Skin epidermis (tissue), 12 donors: ENCODE measurements at regions not wholly inside any gene's neighbourhood (a gene's known extent, or its start where the extent isn't known, plus 50 kb on each side); places are given as distances from the start of the nearest gene placed in this dataset.
"Not testable (repeated sequence)": the region's sequence is repeated elsewhere in the genome, so short reads cannot be mapped to it uniquely, and the experiment has no call there.

Experiments
- H3K27ac ChIP-seq, 21 experiments: fragments of 200-600 bp; sonication (generic) in 11 of 21; one replicate each; pipeline ENCODE4 v1.5.0; 2020; ENCODE audit warnings: mild to moderate bottlenecking in 3 of 21, inconsistent platforms in 2 of 21, moderate library complexity in 2 of 21
- H3K4me3 ChIP-seq, 7 experiments: fragments of 200-600 bp; sonication (generic) in 2 of 7; one replicate each; pipeline ENCODE4 v1.5.0; 2020; ENCODE audit warnings: inconsistent platforms in 2 of 7, mild to moderate bottlenecking in 2 of 7, moderate library complexity in 1 of 7

- not testable (repeated sequence) for H3K27ac ChIP-seq, H3K4me3 ChIP-seq
These were observed 184.6 kb upstream of the OSBPL11 start for GRCh38 chr3:125779918-125780317.

DNA sequence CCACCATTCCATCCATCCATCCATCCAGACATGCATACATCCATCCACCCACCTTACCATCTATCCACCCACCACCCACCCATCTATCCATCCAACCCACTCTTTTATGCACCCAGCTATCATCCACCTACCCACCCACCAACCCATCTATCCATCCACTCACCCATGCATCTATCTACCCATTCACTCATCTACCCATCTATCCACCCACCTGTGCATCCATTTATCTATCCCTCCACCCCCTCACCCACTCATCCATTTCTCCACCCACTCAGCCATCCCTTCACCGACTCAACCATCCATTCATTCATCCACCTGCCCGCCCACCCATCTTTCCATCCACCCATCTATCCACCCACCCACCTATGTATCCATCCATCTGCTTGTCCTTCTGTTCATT lies 186.4 kb upstream of the OSBPL11 start:
- H3K4me3 ChIP-seq, H3K27ac ChIP-seq: not testable (repeated sequence)

GRCh38 chr3:125790312-125790711 lies 178.7 kb upstream of the ROPN1B start:
- not testable (repeated sequence) for H3K4me3 ChIP-seq, H3K27ac ChIP-seq

- not testable (repeated sequence) for H3K4me3 ChIP-seq, H3K27ac ChIP-seq
These were observed 178.0 kb upstream of the ROPN1B start for GRCh38 chr3:125791021-125791420.

DNA sequence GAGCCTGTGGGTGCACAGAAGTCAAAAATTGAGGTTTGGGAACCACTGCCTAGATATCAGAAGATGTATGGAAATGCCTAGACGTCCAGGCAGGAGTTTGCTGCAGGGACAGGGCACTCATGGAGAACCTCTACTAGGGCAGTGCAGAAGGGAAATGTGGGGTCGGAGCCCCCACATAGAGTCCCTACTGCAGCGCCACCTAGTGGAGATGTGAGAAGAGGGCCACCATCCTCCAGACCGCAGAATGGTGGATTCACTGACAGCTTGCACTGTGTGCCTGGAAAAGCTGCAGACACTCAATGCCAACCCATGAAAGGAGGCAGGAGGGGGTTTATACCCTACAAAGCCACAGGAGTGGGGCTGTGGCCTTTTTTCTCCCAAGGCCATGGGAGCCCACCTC lies 159.0 kb upstream of the ROPN1B start:
- H3K27ac ChIP-seq, H3K4me3 ChIP-seq: not testable (repeated sequence)

- H3K4me3 ChIP-seq, H3K27ac ChIP-seq: not testable (repeated sequence)
These were observed 146.8 kb upstream of the ROPN1B start for GRCh38 chr3:125822175-125822574.

GRCh38 chr3:125831005-125831750 lies 137.8 kb upstream of the ROPN1B start:
- not testable (repeated sequence) for H3K4me3 ChIP-seq, H3K27ac ChIP-seq

DNA sequence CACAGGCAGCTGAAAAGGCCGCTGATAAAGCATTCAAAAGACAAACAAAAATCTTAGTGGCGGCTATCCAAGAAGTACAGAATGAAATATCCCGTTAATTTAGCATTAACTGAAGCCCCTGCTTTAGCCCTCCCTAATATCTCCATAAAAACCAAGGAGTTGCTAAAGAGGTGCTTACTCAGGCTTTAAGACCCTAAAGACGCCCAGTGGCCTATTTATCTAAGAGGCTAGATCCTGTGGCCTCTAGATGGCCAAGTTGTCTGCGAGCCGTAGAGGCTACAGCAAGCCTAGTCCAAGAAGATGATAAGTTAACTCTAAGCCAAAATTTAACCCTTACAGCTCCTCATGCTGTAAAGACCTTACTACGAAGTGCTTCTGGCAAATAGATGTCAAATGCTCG lies 133.4 kb upstream of the ROPN1B start:
- peak overlapping the region in 1 of 21 experiments; percentile 29 for H3K27ac ChIP-seq
- H3K4me3 ChIP-seq, result not testable (repeated sequence)

DNA sequence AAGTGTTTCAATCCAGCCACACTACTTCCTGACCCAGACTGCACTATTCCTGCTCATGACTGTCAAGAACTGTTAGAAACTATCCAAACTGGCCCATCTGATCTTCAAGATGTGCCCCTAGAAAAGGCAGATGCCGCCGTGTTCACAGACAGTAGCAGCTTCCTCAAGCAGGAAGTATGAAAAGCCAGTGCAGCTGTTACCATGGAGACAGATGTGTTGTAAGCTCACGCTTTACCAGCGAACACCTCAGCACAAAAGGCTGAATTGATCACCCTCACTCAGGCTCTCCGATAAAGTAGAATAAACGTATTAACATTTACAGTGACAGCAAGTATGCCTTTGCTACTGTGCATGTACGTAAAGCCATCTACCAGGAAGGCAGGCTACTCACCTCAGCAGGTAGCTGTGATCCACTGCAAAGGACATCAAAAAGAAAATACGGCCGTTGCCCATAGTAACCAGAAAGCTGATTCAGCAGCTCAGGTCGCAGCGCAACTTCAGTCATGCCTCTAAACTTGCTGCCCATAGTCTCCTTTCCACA lies 132.9 kb upstream of the ROPN1B start:
- peak overlapping the region in 1 of 7 experiments; percentile 20 for H3K4me3 ChIP-seq
- peak overlapping the region in 1 of 21 experiments; percentile 29 for H3K27ac ChIP-seq

- Histone ChIP-seq H3K27ac (peak overlapping the region in 1 of 21 experiments; percentile 61), H3K4me3 (peak overlapping the region in 1 of 7 experiments; percentile 20)
These were observed 132.2 kb upstream of the ROPN1B start for GRCh38 chr3:125836786-125837185.

DNA sequence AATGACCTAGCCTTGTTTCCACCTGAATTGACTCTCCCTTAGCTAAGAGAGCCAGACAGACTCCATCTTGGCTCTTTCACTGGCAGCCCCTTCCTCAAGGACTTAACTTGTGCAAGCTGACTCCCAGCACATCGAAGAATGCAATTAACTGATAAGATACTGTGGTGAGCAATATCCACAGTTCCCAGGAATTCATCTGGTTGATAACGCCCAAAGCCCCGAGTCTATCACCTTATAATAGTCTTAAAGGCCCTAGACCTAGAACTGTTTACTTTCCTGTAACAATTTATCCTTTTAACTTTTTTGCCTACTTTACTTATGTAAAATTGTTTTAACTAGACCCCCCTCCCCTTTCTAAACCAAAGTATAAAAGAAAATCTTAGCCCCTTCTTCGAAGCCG lies 130.1 kb upstream of the ROPN1B start:
- H3K4me3 ChIP-seq, H3K27ac ChIP-seq: not testable (repeated sequence)

DNA sequence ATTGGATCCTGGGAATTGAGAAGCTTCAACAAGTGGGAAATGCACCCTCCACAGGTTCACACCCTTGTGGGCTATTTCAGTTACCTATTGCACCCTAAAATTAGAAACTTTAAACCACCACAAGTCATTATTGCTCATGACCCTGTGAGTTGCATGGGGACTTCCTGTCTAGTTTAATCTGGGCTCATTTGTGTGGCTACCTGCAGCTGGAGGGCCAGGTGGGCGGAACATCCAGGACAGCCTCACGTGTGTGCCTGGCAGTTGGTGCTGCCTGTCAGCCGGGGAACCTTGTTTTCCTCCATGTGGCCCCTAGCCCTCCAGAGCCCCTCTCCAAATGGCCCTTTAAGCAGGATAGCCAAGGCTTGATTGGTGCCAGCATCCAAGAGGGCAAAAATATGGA lies 128.5 kb upstream of the ROPN1B start:
- not testable (repeated sequence) for H3K27ac ChIP-seq, H3K4me3 ChIP-seq

GRCh38 chr3:125847966-125848365 lies 121.0 kb upstream of the ROPN1B start:
- H3K4me3 ChIP-seq, H3K27ac ChIP-seq: not testable (repeated sequence)

DNA sequence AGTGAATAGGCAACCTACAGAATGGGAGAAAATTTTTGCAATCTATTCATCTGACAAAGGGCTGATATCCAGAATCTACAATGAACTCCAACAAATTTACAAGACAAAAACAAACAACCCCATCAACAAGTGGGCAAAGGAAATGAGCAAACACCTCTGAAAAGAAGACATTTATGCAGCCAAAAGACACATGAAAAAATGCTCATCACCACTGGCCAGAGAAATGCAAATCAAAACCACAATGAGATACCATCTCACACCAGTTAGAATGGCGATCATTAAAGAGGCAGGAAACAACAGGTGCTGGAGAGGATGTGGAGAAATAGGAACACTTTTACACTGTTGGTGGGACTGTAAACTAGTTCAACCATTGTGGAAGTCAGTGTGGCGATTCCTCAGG lies 114.0 kb upstream of the ROPN1B start:
- not testable (repeated sequence) for H3K27ac ChIP-seq, H3K4me3 ChIP-seq

DNA sequence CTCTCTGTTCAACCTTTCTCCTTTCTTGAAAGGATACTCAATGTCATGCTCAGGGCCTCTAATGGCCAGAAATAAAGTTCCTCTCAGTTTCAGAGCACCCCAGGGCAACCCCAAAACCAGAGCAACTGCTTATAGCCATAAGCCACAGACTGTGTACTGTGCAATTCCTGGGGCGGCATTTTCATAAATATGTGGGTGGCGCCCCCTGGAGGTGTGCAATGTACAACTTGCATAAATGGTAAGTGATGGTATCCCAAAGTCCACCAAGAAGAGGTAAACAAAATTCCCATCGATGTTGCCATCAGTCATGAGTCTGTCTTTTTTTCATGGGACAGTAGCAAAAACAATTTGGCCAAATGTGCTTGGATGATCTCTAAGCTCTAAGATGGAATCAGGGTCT lies 108.4 kb upstream of the ROPN1B start:
- not testable (repeated sequence) for H3K4me3 ChIP-seq, H3K27ac ChIP-seq

DNA sequence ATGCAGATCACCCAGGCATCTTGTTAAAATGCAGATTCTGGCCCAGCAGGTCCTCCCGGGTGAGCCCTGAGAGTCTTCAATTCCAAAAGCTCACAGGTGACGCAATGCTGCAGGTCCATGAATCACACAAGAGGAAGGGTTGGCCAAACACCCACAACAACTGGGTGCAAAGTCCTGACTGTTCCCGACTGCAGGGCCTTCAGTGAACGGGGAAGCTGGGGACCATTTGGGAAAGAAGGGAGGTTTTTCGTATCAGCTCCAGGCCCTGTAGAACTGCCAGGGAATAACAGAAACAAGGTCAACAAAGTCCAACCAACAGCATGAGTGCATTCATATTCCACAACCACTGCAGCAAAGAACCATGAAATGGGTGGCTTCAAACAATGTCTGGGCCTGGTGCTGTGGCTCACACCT lies 106.1 kb upstream of the ROPN1B start:
- not testable (repeated sequence) for H3K27ac ChIP-seq, H3K4me3 ChIP-seq

- H3K27ac ChIP-seq, H3K4me3 ChIP-seq: not testable (repeated sequence)
These were observed 104.4 kb upstream of the ROPN1B start for GRCh38 chr3:125864532-125864931.

GRCh38 chr3:125886006-125886405 lies 83.0 kb upstream of the ROPN1B start:
- H3K27ac ChIP-seq, H3K4me3 ChIP-seq: not testable (repeated sequence)

GRCh38 chr3:125899181-125899580 lies 69.8 kb upstream of the ROPN1B start:
- not testable (repeated sequence) for H3K27ac ChIP-seq, H3K4me3 ChIP-seq

DNA sequence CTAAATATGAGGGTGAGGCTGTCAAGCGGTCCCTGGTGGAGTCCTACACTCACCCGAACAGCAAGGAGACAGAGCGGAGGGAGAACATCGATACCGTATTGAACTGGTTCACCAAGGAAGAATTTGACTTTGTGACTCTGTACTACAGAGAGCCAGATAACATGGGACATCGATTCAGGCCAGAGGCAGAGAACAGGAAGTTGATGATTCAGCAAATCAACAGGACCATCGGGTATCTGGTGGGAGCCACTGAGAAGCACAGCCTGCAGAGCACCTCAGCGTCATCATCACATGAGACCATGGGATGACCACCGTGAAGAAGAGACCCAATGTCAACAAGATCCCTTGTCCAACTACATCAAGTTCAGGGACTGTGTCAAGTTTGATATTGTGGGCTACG lies 67.5 kb upstream of the ROPN1B start:
- not testable (repeated sequence) for H3K4me3 ChIP-seq

GRCh38 chr3:125903780-125904455 lies 65.1 kb upstream of the ROPN1B start:
- not testable (repeated sequence) for H3K27ac ChIP-seq

More for the DNA sequence above, 67.5 kb upstream of the ROPN1B start:
- not testable (repeated sequence) for H3K27ac ChIP-seq

More at GRCh38 chr3:125903780-125904455, 65.1 kb upstream of the ROPN1B start:
- H3K4me3 ChIP-seq, result not testable (repeated sequence)
